Kasumi-1 (cell line): ENCODE measurements at regions not wholly inside any gene's neighbourhood (a gene's known extent, or its start where the extent isn't known, plus 50 kb on each side); places are given as distances from the start of the nearest gene placed in this dataset.

Experiments used
- DNase-seq, 2 experiments: peaks; one replicate each; lab custom pipeline; 2025; lab: John Stamatoyannopoulos, UW

DNA sequence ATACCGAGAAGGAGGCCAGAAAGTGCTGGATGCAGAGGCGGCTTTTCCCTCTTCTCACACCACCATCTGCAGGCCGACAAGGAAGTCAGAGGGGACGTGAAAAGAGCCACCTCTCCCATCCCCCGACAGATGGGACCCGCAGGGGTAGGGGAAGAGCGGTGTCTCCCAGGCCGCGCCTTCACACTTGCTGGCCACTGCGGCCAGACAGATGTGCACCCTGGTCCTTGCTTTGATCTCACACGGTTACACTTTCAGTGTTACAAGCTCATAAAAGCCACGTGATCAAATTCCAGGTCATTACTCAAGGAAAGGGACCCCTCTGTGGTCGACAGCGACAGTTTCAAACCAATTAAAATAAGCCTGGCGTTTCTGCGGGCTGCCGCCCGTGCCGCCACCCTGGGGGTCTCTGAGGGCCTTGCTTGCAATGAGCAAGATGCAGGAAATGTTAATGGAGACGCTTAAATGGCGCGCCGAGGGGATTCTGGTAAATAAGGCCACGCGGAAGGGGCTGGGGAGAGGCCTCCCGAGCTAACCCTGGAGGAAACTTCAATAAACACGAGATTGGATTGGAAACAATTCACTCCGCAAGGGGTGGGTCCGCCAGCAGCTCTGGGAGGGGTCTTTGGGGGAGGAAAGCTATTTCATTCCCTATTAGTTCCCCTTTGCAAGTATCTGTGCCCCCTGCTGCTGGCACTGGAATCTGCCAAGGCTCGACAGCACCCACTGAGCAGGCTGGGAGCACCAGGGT lies 240.9 kb downstream of the ENGASE start:
- no peak for DNase-seq

DNA sequence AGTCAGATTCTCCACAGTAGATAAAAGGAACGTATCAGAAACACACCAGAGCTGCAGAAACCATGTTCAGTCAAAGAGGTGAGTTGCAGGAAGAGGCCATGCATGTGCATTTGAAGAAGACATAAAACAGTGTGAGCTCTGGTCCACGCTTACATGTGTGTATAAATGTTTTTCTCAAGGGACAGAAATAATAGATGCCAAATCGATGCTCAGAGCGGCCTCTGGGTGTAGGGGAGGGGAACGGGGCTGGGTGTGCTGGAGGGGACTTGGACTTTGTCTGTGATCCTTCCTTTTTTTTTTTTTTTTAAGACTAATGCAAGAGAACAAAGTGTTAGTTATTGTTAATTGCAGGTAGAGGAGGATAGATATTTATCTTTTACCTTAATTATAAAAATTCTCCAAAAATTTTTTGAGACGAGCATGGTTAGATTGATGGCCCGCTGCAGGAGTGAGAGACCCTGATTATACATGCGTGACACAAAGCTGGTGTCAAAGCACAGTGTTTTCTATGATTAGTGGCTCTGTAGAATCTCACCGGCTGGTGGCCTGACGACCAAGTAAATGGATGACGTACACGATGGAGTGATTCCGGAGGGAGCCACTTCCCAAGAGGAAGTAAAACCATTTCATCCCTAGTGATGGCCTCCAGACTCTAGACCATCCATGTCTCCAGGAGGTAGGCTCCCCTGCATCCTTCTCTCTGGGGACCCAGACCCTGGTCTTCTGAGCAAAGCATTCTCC lies 240.2 kb downstream of the ENGASE start:
- DNase-seq: no peak

DNA sequence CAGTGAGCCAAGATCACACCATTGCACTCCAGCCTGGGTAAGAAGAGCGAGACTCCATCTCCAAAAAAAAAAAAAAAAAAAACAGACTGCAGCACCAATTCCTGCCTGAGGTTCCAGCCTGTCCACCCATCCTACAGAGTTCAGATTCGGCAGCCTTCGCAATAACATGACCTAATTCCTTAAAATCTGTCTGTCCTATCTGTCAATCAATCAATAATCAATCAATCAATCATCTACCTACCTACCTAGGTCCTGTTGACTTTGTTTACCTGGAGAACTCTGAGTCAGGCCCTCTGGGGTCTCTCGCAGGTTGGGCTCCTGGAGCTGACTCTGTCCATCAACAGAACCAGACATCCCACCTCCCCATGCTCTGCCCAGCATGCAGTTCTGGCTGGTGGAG lies 236.7 kb downstream of the ENGASE start:
- DNase-seq: no peak

DNA sequence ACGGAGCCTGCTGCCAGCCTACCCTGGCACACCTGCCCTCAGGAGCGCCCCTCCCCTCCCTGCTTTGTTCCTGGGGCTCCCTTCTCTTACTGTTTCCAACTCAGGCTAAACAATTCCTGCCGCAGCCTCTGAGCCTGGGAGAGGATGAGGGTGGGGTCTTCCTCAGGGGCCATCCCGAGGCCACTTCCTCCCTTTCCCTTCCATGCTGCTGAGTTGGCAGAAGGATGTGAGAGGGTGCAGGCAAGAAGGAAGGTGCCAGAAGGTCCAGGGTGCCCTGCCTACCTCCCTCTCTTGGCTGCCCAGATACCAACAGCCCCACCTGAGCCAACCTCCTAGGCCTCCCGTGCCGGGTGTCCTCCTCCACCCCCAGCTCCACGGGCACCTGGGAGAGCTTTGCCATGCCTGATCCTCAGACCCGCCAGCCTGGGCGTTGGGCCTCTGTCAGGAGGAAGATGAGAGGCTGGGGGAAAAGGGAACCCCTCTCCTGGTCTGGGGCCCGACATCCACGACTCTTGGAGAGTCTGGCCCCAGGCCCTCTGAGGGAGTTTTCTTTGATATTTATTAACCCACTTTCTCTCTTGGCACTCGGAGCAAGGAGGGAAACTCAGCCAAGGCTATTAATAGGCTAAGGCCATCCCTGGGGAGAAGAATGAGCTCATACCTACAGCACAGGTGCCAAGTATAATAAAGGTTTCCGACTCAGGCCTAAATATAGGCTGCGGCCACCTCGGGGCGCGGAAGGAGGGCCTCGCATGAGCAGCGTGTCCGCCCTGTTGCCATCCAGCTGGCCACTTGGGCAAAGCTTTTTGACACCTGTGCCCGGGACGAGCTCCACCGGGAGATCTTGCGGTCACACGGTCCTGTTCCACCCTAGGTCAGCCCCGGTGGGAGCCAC lies 232.0 kb downstream of the ENGASE start:
- no peak for DNase-seq

- no peak for DNase-seq
Observed at GRCh38 chr17:79305768-79306423, 231.3 kb downstream of the ENGASE start.

GRCh38 chr17:79305376-79305767 lies 230.7 kb downstream of the ENGASE start:
- no peak for DNase-seq

DNA sequence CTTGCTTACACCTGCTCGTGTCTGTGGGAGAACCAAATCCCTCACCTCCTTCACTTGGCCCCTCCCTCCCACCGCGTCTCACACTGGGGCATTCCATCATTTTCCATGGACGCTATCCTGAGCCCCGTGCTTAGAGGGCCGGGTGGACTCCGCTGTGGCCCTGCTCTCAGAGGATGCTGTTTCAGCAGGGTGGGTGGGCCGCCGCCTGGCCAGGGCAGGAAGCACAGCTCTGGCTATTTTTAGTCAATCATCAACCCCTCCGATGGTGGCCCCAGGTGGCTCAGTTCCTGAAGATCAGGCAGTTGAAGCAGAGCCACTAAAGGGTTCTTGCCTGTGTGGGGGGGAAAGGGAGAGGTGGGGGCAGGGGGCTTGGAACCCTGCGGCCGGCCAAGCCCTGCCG lies 230.3 kb downstream of the ENGASE start:
- no peak for DNase-seq

- no peak for DNase-seq
Observed at GRCh38 chr17:79303641-79304205, 229.1 kb downstream of the ENGASE start.

DNA sequence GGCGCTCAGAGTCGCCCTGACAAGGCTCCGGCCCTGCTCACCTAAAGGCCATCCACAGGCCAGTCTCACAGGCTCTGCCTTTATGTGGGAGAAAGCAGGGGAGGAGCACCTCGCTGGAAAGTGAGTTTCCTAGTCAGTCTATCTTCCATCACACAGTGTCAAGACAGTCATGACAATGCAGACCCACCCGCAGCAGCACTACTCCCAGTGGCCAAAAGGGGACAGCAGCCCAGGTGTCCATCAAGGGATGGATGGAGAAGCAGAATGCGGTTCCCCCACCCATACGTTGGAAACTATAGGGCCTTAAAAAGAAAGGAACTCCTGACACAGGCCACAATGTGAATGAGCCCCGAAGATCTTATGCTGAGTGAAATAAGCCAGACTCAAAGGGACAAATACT lies 226.8 kb downstream of the ENGASE start:
- no peak for DNase-seq

GRCh38 chr17:79299349-79299748 lies 224.7 kb downstream of the ENGASE start:
- DNase-seq: no peak

DNA sequence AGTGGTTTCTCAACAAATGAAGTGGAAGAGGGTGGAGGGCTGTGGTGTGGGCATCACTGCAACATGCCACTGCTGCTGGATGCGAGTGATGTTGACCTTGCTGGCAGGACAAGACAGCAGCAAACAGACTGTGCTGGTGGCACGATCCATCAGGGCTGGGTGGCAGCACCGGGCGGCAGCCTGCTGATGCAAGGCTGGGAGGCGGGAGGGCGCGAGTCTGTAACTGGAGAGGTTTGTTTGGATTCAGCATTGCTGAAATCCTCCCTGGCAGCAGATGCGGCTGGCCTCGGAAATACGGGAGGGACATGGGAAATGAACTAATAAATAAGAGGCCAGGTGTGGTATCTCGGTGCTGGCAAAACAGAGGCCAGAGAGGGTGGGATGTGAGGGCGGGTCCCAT lies 224.2 kb downstream of the ENGASE start:
- no peak for DNase-seq

DNA sequence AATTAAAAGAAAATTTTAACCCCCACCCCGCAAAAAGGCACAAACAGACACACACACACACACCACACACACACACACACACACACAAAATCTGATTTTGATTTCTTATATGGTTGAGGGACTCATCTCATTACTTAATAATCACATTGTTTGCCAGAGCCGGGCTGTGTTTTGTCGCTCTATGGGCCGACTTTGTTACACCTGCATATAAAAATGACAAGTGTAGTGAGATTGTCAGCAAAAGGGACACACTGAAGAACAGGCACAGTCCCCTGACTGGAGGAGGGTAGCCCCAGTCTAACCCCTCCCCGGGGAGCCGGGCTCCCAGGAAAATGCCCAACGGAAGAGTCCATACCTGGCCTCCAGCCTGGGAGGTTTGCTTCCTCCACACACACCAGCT lies 221.6 kb downstream of the ENGASE start:
- no peak for DNase-seq

- no peak for DNase-seq
Observed at GRCh38 chr17:79295307-79295706, 220.7 kb downstream of the ENGASE start.

DNA sequence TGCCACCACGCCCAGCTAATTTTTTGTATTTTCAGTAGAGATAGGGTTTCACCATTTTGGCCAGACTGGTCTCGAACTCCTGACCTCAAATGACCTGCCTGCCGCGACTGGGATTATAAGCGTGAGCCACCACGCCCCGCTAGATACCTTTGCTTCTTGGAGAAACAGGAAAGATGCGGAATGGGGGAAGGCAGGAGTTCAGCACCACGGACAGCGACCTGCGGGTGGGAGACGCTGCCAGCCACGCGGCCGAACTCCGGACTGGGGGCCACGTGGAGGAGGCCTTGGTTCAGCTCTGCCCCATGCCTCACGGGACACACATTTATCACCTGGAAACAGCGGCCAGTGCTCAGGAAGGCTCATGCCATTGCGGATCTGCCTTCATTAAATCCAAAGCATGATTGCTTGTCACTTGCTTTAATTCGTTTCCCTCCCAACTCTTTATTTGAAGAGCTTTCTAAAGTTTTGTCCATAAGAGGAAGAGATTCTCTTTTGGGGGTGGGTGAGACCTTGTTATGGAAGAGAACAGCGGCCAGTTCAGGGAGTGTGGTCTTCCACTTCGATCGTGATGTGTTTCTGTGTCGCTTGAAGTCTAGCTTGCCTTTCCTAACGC lies 219.9 kb downstream of the ENGASE start:
- peak; percentile 58 to 63 for DNase-seq

- DNase-seq: no peak
Observed at GRCh38 chr17:79292501-79292900, 217.9 kb downstream of the ENGASE start.

DNA sequence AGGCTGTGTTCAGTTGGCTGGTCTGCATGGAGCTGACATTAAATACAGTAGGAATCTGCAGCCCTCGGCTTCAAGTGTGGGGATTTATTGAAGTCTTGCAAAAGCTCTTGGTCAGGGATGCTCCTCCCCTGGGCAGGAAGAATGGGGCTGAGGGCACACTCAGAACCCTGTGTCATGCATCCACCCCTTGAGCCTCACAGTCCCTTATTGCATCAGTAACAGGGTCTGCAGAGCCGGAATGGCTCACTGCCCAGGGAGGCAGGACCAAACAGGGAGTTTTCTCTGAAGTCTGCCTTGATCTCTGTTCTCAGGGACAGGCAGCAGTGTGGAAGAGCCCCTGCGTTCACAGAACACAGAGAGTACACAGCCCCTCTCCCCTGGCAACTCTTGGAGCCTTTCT lies 216.8 kb downstream of the ENGASE start:
- DNase-seq: no peak

GRCh38 chr17:79290726-79291125 lies 216.1 kb downstream of the ENGASE start:
- DNase-seq: no peak

DNA sequence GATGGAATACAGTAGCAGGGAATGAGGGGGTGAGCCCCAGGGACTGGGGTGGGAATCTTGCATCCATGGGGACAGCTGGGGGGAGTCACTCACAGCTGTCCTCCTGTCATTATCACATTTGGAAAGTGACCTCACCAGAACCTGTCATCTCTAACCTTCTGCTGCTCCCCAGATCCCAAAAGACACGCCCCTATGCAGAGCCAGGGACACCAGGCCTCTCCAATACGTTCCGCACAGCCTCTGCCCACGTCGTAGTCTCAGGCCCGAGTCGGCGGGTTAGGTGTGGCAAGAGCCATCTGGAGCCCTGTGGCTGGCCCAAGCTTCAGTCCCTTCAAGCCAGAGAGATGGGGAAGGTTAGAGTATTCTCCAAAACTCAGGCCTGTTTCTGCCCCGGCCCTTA lies 214.3 kb downstream of the ENGASE start:
- no peak for DNase-seq

DNA sequence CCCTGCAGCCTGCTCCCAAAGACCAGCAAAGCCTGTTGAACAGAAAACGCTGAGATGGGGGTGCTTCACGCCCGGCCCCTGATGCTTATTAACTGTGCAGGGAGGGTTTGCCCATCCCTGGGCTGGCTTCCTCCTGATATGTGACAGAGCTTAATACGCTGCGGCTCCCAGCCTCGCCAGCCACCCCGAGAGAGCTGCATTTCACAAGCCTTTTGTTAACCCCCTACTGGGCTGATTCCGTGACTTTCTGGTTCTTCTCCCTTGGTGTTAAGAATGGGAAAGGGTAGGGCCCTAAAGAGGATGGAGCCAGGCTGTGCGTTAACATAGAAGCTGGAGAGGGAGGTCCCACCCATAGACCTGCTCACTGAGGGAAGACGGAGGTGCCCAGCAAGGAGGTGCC lies 211.8 kb downstream of the ENGASE start:
- no peak for DNase-seq

- no peak for DNase-seq
Observed at GRCh38 chr17:79285973-79286372, 211.3 kb downstream of the ENGASE start.

DNA sequence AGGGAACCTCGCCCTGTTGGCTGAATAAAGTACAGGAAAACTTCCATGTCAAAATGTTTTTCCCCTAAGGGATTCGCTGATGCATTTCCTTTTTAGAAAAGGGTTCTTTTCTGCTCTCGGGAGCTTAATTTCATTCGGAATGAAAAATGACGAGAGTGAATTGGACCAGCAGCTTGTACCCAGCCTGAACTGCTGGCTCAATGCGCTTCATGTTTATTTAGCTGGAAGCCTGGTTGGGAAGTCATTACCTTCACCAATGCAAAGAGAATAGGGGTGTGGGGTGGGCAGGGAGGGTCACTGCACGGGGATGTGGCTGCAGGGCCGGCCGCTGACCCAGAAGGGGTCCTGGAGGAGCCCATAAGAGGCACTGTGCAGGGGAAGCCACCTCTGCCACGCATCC lies 207.7 kb downstream of the ENGASE start:
- DNase-seq: no peak
